IMR-90 (cell line): ENCODE measurements at regions not wholly inside any gene's neighbourhood (a gene's known extent, or its start where the extent isn't known, plus 50 kb on each side); places are given as distances from the start of the nearest gene placed in this dataset.

Experiments
- ATAC-seq: fragments of 200-7000 bp; cut with Tn5 transposase; 2 replicates; pipeline ENCODE4 v1.9.1; 2020; ENCODE audit warnings: low read depth, mild to moderate bottlenecking, moderate library complexity
- BruUV-seq: library from RNA; stranded (reverse); fragments of 400-500 nt; replicated peaks from 2 replicates; lab custom pipeline; 2021; lab: Mats Ljungman, UMichigan
- CTCF ChIA-PET: fragments of 300-600 bp; formaldehyde crosslinking; extraction: SDS; loops from one replicate; lab custom pipeline; 2021; ENCODE audit warnings: antibody characterized with exemption; lab: Yijun Ruan, JAX
- POLR2A ChIA-PET: fragments of 300-600 bp; sonication (Branson Sonifier 250); formaldehyde crosslinking; loops from one replicate; lab custom pipeline; 2022; ENCODE audit warnings: antibody characterized with exemption; ENCODE audit not compliant: unreplicated experiment; lab: Charles Lee
- DNase-seq: peaks from one replicate; pipeline ENCODE4 v3.0.0; 2013
- H2AFZ ChIP-seq: replicated peaks from 2 replicates; pipeline ENCODE3; 2013; ENCODE audit warnings: low read length, mild to moderate bottlenecking; ENCODE audit not compliant: poor library complexity
- H2AK5ac ChIP-seq: 2 replicates; pipeline ENCODE4 v1.6.1; 2013; ENCODE audit warnings: low read depth, low read length, inconsistent platforms
- H2AK9ac ChIP-seq: replicated peaks from 2 replicates; pipeline ENCODE3; 2013; ENCODE audit warnings: mild to moderate bottlenecking, low read depth, low read length, moderate library complexity; ENCODE audit not compliant: poor library complexity
- H2BK120ac ChIP-seq: 2 replicates; pipeline ENCODE4 v1.6.1; 2013; ENCODE audit warnings: low read depth, low read length, inconsistent platforms
- H2BK15ac ChIP-seq: 3 replicates; pipeline ENCODE4 v1.6.1; 2013; ENCODE audit warnings: low read depth, low read length, inconsistent platforms
- H2BK20ac ChIP-seq: 2 replicates; pipeline ENCODE4 v1.6.1; 2013; ENCODE audit warnings: low read depth, mild to moderate bottlenecking, inconsistent platforms, low read length, moderate library complexity
- H2BK5ac ChIP-seq: 2 replicates; pipeline ENCODE4 v1.6.1; 2013; ENCODE audit warnings: mild to moderate bottlenecking, low read depth, low read length, inconsistent platforms; ENCODE audit not compliant: poor library complexity, severe bottlenecking
- H3K14ac ChIP-seq: replicated peaks from 2 replicates; pipeline ENCODE4 v1.6.1; 2013; ENCODE audit warnings: low read depth, low read length, inconsistent platforms
- H3K18ac ChIP-seq: 2 replicates; pipeline ENCODE4 v1.6.1; 2013; ENCODE audit warnings: low read depth, low read length, control low read depth
- H3K23ac ChIP-seq: 2 replicates; pipeline ENCODE4 v1.6.1; 2013; ENCODE audit warnings: low read depth, low read length, inconsistent platforms
- H3K27ac ChIP-seq: 2 replicates; pipeline ENCODE4 v1.5.1; 2013; ENCODE audit warnings: mild to moderate bottlenecking, control low read depth, low read length; ENCODE audit not compliant: insufficient read depth
- H3K27me3 ChIP-seq: 2 replicates; pipeline ENCODE4 v1.6.1; 2013; ENCODE audit warnings: low read length; ENCODE audit not compliant: control insufficient read depth, insufficient read depth
- H3K36me3 ChIP-seq: 2 replicates; pipeline ENCODE4 v1.6.1; 2013; ENCODE audit warnings: low read length, mixed read lengths; ENCODE audit not compliant: control insufficient read depth, insufficient read depth
- H3K4ac ChIP-seq: 2 replicates; pipeline ENCODE4 v1.6.1; 2013; ENCODE audit warnings: low read depth, low read length, inconsistent platforms
- H3K4me1 ChIP-seq: 2 replicates; pipeline ENCODE4 v1.6.1; 2013; ENCODE audit warnings: low read length, mixed read lengths; ENCODE audit not compliant: control insufficient read depth, insufficient read depth
- H3K4me2 ChIP-seq: 2 replicates; pipeline ENCODE4 v1.6.1; 2013; ENCODE audit warnings: low read depth, mild to moderate bottlenecking, control low read depth, low read length, moderate library complexity
- H3K4me3 ChIP-seq: 2 replicates; pipeline ENCODE4 v1.5.1; 2013; ENCODE audit warnings: low read depth, mild to moderate bottlenecking, control low read depth, low read length, moderate library complexity; ENCODE audit not compliant: insufficient read depth
- H3K56ac ChIP-seq: 2 replicates; pipeline ENCODE4 v1.6.1; 2013; ENCODE audit warnings: low read length, inconsistent platforms; ENCODE audit not compliant: insufficient read depth; ENCODE audit errors: extremely low read depth
- H3K79me1 ChIP-seq, 2 experiments: 2 replicates each; pipeline ENCODE4 v1.6.1; 2013; ENCODE audit warnings: low read length in 2 of 2, inconsistent platforms in 1 of 2, low read depth in 1 of 2
- H3K9ac ChIP-seq: 2 replicates; pipeline ENCODE4 v1.6.1; 2013; ENCODE audit warnings: low read depth, low read length, control low read depth
- H3K9me1 ChIP-seq: 2 replicates; pipeline ENCODE4 v1.6.1; 2013; ENCODE audit warnings: low read length, inconsistent platforms; ENCODE audit not compliant: insufficient read depth
- H3K9me3 ChIP-seq: 2 replicates; pipeline ENCODE4 v1.6.1; 2013; ENCODE audit warnings: low read length; ENCODE audit not compliant: control insufficient read depth, insufficient read depth
- H4K20me1 ChIP-seq: 2 replicates; pipeline ENCODE4 v1.6.1; 2013; ENCODE audit warnings: low read length, inconsistent platforms; ENCODE audit not compliant: insufficient read depth
- H4K5ac ChIP-seq: 2 replicates; pipeline ENCODE4 v1.6.1; 2013; ENCODE audit warnings: mild to moderate bottlenecking, low read depth, low read length, control low read depth
- H4K8ac ChIP-seq, 2 experiments: 2 replicates each; pipeline ENCODE4 v1.6.1; 2013; ENCODE audit warnings: low read depth in 2 of 2, low read length in 2 of 2, control low read depth in 1 of 2, inconsistent platforms in 1 of 2
- H4K91ac ChIP-seq: 2 replicates; pipeline ENCODE4 v1.6.1; 2013; ENCODE audit warnings: low read depth, low read length, inconsistent platforms; ENCODE audit not compliant: insufficient read depth
- CHD1 ChIP-seq: IDR thresholded peaks from 2 replicates; pipeline ENCODE4 v1.6.1; 2012; ENCODE audit warnings: low read depth, low read length, improper control_type of control experiment
- MAFK ChIP-seq: IDR thresholded peaks from 2 replicates; pipeline ENCODE4 v1.6.1; 2012; ENCODE audit warnings: low read depth, low read length, improper control_type of control experiment
- RCOR1 ChIP-seq: IDR thresholded peaks from 2 replicates; pipeline ENCODE4 v1.6.1; 2012; ENCODE audit warnings: mild to moderate bottlenecking, low read length, improper control_type of control experiment; ENCODE audit not compliant: insufficient replicate concordance
- WGBS, 2 experiments: methylation state at CpG; one replicate each; pipeline versions ENCODE4 v1.1.5 to v1.1.7; 2013; ENCODE audit warnings: missing lambda C conversion rate in 2 of 2; ENCODE audit not compliant: insufficient read length in 1 of 2; ENCODE audit errors: extremely low coverage in 2 of 2; 5-methylcytosine and 5-hydroxymethylcytosine counted together
- dilution Hi-C: fragments of 300-500 bp; cut with HindIII; formaldehyde crosslinking; loops from one replicate; pipeline ENCODE4 v1.14.3; 2018; ENCODE audit warnings: low sequenced_read_pairs; ENCODE audit not compliant: unreplicated experiment
- in situ Hi-C: fragments of 300-500 bp; cut with MboI; formaldehyde crosslinking; loops from 3 replicates; pipeline ENCODE4 v1.14.3; 2019; ENCODE audit warnings: low sequenced_read_pairs, inconsistent platforms, mixed read lengths
- intact Hi-C: fragments of 100-400 bp; cut with micrococcal nuclease; formaldehyde crosslinking; loops from 2 replicates; pipeline ENCODE4 v1.10.0; 2022
- TF ChIP-seq, protein P1 (sequence below): conservative IDR thresholded peaks from 2 replicates; pipeline ENCODE4 v1.5.1; 2012; ENCODE audit warnings: mild to moderate bottlenecking, low read depth, low read length, improper control_type of control experiment

DNA sequence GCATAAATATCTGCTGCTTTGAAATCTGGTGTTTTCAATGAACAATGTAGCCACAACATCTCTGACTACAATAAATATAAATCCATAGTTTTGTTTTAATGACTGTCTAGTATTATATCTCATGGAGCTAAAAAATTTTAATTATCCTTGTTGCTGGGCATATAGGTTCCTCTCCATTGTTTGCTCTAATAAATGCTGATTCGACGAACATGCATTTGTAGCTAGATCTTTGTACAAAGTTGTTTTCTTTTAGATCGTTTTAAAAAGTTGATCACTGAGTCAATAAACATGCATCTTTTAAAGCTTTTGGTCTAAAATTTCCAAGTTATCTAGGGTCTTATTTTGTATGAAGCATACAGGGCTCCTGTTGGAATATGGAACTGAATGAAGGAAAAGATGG lies 130.5 kb upstream of the GPR101 start:
- no peak overlapping the region for H4K91ac ChIP-seq

More for the DNA sequence above, 130.5 kb upstream of the GPR101 start:
- dilution Hi-C loops: no loop called here
- Histone ChIP-seq H4K5ac (no peak overlapping the region), H3K27ac (no peak overlapping the region), H3K56ac (no peak overlapping the region), H3K4me2 (no peak overlapping the region), H2AFZ (no peak overlapping the region), H3K4ac (no peak overlapping the region), H4K20me1 (no peaks in the 10 kb centered on the region), H3K36me3 (no peaks in the 10 kb centered on the region), H3K9me3 (no peaks in the 10 kb centered on the region), H3K79me1 (no peaks in the 10 kb centered on the region), H3K9me1 (no peaks in the 10 kb centered on the region), H2BK15ac (no peak overlapping the region), H3K27me3 (no peaks in the 10 kb centered on the region), H3K14ac (no peak overlapping the region), H3K4me1 (no peaks in the 10 kb centered on the region), H3K4me3 (no peak overlapping the region), H2AK9ac (no peak overlapping the region), H2AK5ac (no peak overlapping the region), H3K9ac (no peak overlapping the region), H2BK120ac (no peak overlapping the region), H3K23ac (no peak overlapping the region), H2BK5ac (no peak overlapping the region), H4K8ac (no peak overlapping the region), H2BK20ac (no peak overlapping the region), H3K18ac (no peak overlapping the region)
- ChIA-PET CTCF (no interaction called here), POLR2A (no interaction called here)
- no peak for TF ChIP-seq RCOR1
- no peak for TF ChIP-seq CHD1
- peak; percentile 59 for TF ChIP-seq MAFK
- TF ChIP-seq, protein P1, sequence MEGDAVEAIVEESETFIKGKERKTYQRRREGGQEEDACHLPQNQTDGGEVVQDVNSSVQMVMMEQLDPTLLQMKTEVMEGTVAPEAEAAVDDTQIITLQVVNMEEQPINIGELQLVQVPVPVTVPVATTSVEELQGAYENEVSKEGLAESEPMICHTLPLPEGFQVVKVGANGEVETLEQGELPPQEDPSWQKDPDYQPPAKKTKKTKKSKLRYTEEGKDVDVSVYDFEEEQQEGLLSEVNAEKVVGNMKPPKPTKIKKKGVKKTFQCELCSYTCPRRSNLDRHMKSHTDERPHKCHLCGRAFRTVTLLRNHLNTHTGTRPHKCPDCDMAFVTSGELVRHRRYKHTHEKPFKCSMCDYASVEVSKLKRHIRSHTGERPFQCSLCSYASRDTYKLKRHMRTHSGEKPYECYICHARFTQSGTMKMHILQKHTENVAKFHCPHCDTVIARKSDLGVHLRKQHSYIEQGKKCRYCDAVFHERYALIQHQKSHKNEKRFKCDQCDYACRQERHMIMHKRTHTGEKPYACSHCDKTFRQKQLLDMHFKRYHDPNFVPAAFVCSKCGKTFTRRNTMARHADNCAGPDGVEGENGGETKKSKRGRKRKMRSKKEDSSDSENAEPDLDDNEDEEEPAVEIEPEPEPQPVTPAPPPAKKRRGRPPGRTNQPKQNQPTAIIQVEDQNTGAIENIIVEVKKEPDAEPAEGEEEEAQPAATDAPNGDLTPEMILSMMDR: no peak
- WGBS, 2 experiments: no CpG with 5 or more reads among the region's 3 CpGs
- intact Hi-C loops: no loop called here
- no TSS peak for BruUV-seq
- DNase-seq (no peak), ATAC-seq (no peak)
- in situ Hi-C loops: no loop called here
